Liver (tissue), 8 donors: ENCODE measurements at regions not wholly inside any gene's neighbourhood (a gene's known extent, or its start where the extent isn't known, plus 50 kb on each side); places are given as distances from the start of the nearest gene placed in this dataset.

Source experiments
- DNase-seq: peaks from one replicate; pipeline ENCODE4 v3.0.0-alpha.2; 2017; ENCODE audit warnings: low spot score
- H3K27ac ChIP-seq, 2 donors: one replicate each; pipeline ENCODE4 v1.7.0; 2013; ENCODE audit warnings: inconsistent platforms in 2 of 2, low read length in 2 of 2, control low read depth in 1 of 2, low read depth in 1 of 2, mild to moderate bottlenecking in 1 of 2
- H3K27me3 ChIP-seq, 4 donors: one replicate each; pipeline versions ENCODE4 v1.6.1 to v1.7.0; 2013; ENCODE audit warnings: low read length in 3 of 4, inconsistent platforms in 1 of 4, mild to moderate bottlenecking in 1 of 4, moderate library complexity in 1 of 4; ENCODE audit not compliant: control insufficient read depth in 4 of 4, insufficient read depth in 4 of 4
- H3K36me3 ChIP-seq, 4 donors: one replicate each; pipeline versions ENCODE4 v1.6.1 to v1.7.0; 2013; ENCODE audit warnings: low read length in 3 of 4, mild to moderate bottlenecking in 3 of 4, low read depth in 1 of 4, moderate library complexity in 1 of 4; ENCODE audit not compliant: control insufficient read depth in 4 of 4, insufficient read depth in 3 of 4
- H3K4me1 ChIP-seq, 4 donors: one replicate each; pipeline versions ENCODE4 v1.6.1 to v1.7.0; 2013; ENCODE audit warnings: low read length in 3 of 4, mild to moderate bottlenecking in 3 of 4, moderate library complexity in 1 of 4; ENCODE audit not compliant: control insufficient read depth in 4 of 4, insufficient read depth in 4 of 4
- H3K4me3 ChIP-seq, 3 donors: one replicate each; pipeline versions ENCODE4 v1.6.1 to v1.7.0; 2013; ENCODE audit warnings: low read length in 3 of 3, control low read depth in 1 of 3, low read depth in 1 of 3, mild to moderate bottlenecking in 1 of 3
- H3K9ac ChIP-seq, 2 donors: one replicate each; pipeline ENCODE4 v1.7.0; 2013; ENCODE audit warnings: low read length in 2 of 2, mild to moderate bottlenecking in 2 of 2, moderate library complexity in 2 of 2, control low read depth in 1 of 2, low read depth in 1 of 2
- H3K9me3 ChIP-seq, 4 donors: one replicate each; pipeline versions ENCODE4 v1.6.1 to v1.7.0; 2013; ENCODE audit warnings: low read length in 3 of 4; ENCODE audit not compliant: control insufficient read depth in 4 of 4
- EGR1 ChIP-seq, 2 donors: IDR thresholded peaks; 2 replicates each; pipeline ENCODE4 v1.6.1; 2016 to 2018; ENCODE audit warnings: antibody characterized with exemption in 2 of 2, low read depth in 2 of 2
- FOXA1 ChIP-seq: IDR thresholded peaks from 2 replicates; pipeline ENCODE4 v1.6.1; 2016; ENCODE audit warnings: antibody characterized with exemption
- GABPA ChIP-seq, 2 donors: IDR thresholded peaks in 1 of 2; conservative IDR thresholded peaks in 1 of 2; 2 replicates each; pipeline ENCODE4 v1.6.1; 2016; ENCODE audit warnings: antibody characterized with exemption in 2 of 2, mild to moderate bottlenecking in 1 of 2, moderate library complexity in 1 of 2
- HNF4A ChIP-seq, 2 donors: conservative IDR thresholded peaks; 2 replicates each; pipeline ENCODE4 v1.6.1; 2016; ENCODE audit warnings: antibody characterized with exemption in 2 of 2, mild to moderate bottlenecking in 2 of 2
- HNF4G ChIP-seq: IDR thresholded peaks from 2 replicates; pipeline ENCODE4 v1.6.1; 2016; ENCODE audit warnings: antibody characterized with exemption
- NR2F2 ChIP-seq: IDR thresholded peaks from 2 replicates; pipeline ENCODE4 v1.6.1; 2016; ENCODE audit warnings: antibody characterized with exemption
- RAD21 ChIP-seq, 2 donors: IDR thresholded peaks; 2 replicates each; pipeline ENCODE4 v1.6.1; 2016; ENCODE audit warnings: antibody characterized with exemption in 2 of 2, mild to moderate bottlenecking in 2 of 2
- RXRA ChIP-seq, 2 donors: IDR thresholded peaks; 2 replicates each; pipeline ENCODE4 v1.6.1; 2017 to 2018; ENCODE audit warnings: antibody characterized with exemption in 2 of 2, mild to moderate bottlenecking in 1 of 2
- SP1 ChIP-seq: IDR thresholded peaks from 2 replicates; pipeline ENCODE4 v1.6.1; 2018; ENCODE audit warnings: antibody characterized with exemption, mild to moderate bottlenecking
- TAF1 ChIP-seq: conservative IDR thresholded peaks from 2 replicates; pipeline ENCODE4 v1.6.1; 2016; ENCODE audit warnings: antibody characterized with exemption, mild to moderate bottlenecking
- YY1 ChIP-seq: IDR thresholded peaks from 2 replicates; pipeline ENCODE4 v1.6.1; 2016; ENCODE audit warnings: antibody characterized with exemption, mild to moderate bottlenecking
- WGBS: extraction: QIAGEN DNeasy Blood & Tissue Kit; methylation state at CpG from one replicate; pipeline ENCODE4 v1.1.7; 2013; 5-methylcytosine and 5-hydroxymethylcytosine counted together
- TF ChIP-seq, protein P1 (sequence below): IDR thresholded peaks from 2 replicates; pipeline ENCODE4 v1.6.1; 2016; ENCODE audit warnings: antibody characterized with exemption
- TF ChIP-seq, protein P2 (sequence below): IDR thresholded peaks from 2 replicates; pipeline ENCODE4 v1.6.1; 2016; ENCODE audit warnings: antibody characterized with exemption
- TF ChIP-seq, protein P3 (sequence below): IDR thresholded peaks from 2 replicates; pipeline ENCODE4 v1.6.1; 2016; ENCODE audit warnings: antibody characterized with exemption
- TF ChIP-seq, protein P4 (sequence below): fragments of 150-350 bp; IDR thresholded peaks from 2 replicates; pipeline ENCODE4 v1.5.1; 2017; ENCODE audit warnings: improper control_type of control experiment, low read depth, low read length; ENCODE audit not compliant: missing input control
- donor health status: healthy.
- donor health status: healthy.
- donor health status: healthy.
- donor health status: healthy.
- donor health status: healthy.

DNA sequence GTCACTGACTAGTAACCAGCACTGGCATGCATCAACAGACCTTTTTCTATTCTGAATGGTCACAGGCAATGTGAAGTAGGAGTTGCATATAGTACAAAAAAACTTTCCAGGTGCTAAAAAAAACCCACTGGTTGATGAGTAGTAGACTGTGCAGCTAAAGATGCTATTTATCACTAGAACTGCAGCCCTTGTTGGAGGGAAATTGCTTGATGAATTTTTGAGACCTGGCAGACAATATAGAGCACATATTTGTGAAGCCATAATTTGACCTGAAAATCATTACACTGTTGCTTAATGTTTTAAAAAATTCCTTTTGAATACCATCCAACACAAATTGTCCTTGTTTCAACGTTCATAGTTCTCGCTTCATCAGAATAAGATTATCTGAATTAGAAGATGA is 441.0 kb downstream of the KLF12 start (continued):
- TF ChIP-seq, protein P1, sequence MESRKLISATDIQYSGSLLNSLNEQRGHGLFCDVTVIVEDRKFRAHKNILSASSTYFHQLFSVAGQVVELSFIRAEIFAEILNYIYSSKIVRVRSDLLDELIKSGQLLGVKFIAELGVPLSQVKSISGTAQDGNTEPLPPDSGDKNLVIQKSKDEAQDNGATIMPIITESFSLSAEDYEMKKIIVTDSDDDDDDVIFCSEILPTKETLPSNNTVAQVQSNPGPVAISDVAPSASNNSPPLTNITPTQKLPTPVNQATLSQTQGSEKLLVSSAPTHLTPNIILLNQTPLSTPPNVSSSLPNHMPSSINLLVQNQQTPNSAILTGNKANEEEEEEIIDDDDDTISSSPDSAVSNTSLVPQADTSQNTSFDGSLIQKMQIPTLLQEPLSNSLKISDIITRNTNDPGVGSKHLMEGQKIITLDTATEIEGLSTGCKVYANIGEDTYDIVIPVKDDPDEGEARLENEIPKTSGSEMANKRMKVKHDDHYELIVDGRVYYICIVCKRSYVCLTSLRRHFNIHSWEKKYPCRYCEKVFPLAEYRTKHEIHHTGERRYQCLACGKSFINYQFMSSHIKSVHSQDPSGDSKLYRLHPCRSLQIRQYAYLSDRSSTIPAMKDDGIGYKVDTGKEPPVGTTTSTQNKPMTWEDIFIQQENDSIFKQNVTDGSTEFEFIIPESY, result no peak
- no peak for TF ChIP-seq NR2F2
- TF ChIP-seq, protein P2, sequence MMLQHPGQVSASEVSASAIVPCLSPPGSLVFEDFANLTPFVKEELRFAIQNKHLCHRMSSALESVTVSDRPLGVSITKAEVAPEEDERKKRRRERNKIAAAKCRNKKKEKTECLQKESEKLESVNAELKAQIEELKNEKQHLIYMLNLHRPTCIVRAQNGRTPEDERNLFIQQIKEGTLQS, result no peak

DNA sequence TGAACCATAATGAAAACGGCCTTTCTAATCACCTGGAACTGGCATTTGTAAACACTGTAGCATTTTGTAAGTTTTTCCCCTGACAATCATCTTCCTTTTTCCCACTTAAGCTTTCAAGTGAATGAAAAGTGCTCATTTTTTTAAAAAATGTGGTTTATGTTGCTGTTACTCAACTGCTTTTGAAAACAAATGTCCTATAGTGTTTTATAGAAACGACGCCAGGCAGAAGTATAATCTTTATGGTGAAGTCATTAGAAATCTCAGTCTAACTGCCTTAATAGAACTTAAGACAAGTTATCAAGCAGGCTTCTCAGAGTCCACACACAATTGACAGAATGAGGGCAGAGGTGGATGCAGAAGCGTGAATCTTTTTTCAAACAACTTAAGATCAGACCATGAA is 442.3 kb downstream of the KLF12 start:
- no peak overlapping the region for H3K27ac ChIP-seq
- no peak overlapping the region for H3K9ac ChIP-seq
- peaks cover 5 to 20% (median 10%) of the 10 kb centered on the region in 4 donors for H3K36me3 ChIP-seq
- 91% methylated on average over 4 of the region's 4 CpGs for WGBS
- TF ChIP-seq, protein P1, result no peak
- TF ChIP-seq GABPA (IDR thresholded peaks at IDR 0.05 in 1 of 2, conservative IDR thresholded peaks at IDR 0.05 in 1 of 2) (no peak), RXRA (IDR thresholded peaks at IDR 0.05) (no peak), TAF1 (no peak), SP1 (no peak), HNF4A (conservative IDR thresholded peaks at IDR 0.05) (no peak), NR2F2 (no peak), HNF4G (no peak), FOXA1 (no peak), YY1 (no peak)
- TF ChIP-seq, protein P3, sequence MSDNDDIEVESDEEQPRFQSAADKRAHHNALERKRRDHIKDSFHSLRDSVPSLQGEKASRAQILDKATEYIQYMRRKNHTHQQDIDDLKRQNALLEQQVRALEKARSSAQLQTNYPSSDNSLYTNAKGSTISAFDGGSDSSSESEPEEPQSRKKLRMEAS, result no peak
- TF ChIP-seq, protein P2, result no peak
- TF ChIP-seq, protein P4, sequence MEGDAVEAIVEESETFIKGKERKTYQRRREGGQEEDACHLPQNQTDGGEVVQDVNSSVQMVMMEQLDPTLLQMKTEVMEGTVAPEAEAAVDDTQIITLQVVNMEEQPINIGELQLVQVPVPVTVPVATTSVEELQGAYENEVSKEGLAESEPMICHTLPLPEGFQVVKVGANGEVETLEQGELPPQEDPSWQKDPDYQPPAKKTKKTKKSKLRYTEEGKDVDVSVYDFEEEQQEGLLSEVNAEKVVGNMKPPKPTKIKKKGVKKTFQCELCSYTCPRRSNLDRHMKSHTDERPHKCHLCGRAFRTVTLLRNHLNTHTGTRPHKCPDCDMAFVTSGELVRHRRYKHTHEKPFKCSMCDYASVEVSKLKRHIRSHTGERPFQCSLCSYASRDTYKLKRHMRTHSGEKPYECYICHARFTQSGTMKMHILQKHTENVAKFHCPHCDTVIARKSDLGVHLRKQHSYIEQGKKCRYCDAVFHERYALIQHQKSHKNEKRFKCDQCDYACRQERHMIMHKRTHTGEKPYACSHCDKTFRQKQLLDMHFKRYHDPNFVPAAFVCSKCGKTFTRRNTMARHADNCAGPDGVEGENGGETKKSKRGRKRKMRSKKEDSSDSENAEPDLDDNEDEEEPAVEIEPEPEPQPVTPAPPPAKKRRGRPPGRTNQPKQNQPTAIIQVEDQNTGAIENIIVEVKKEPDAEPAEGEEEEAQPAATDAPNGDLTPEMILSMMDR, result no peak
- H3K27me3 ChIP-seq, result no peaks in the 10 kb centered on the region
- DNase-seq, result no peak
- no peaks in the 10 kb centered on the region for H3K9me3 ChIP-seq
- H3K4me3 ChIP-seq, result no peak overlapping the region
- no peaks in the 10 kb centered on the region for H3K4me1 ChIP-seq

DNA sequence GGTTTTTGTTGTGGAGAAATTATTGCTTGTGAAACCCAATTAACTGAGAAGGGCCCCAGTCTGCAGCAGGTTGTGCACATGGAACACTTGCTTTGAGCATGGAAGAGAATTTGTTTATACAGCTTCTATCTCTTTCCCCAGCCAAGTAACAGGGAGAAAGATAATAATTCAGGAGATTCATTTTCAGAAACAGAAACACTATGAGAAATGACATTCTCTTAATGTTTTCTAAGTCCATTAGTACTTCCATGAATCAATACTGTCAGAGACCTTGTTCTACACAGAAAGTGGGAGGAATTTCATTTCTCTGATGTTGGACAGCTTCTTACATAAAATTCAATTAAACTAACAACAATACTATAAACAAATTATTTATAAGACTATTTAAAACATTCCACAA is 446.3 kb downstream of the KLF12 start:
- H3K9me3 ChIP-seq, result no peaks in the 10 kb centered on the region
- H3K27me3 ChIP-seq, result no peaks in the 10 kb centered on the region
- no peak overlapping the region for H3K9ac ChIP-seq
- peaks cover 0 to 5% (median 3%) of the 10 kb centered on the region in 4 donors for H3K36me3 ChIP-seq
- no peak overlapping the region for H3K4me3 ChIP-seq
- no peak for DNase-seq
- H3K27ac ChIP-seq, result no peak overlapping the region
- TF ChIP-seq RXRA (IDR thresholded peaks at IDR 0.05) (no peak), NR2F2 (no peak), FOXA1 (no peak), EGR1 (IDR thresholded peaks at IDR 0.05; ENCODE audit: low read depth in 2 of 2) (no peak), HNF4A (conservative IDR thresholded peaks at IDR 0.05) (no peak), RAD21 (IDR thresholded peaks at IDR 0.05) (no peak), SP1 (no peak), YY1 (no peak)
- TF ChIP-seq, protein P2, result no peak
- no peaks in the 10 kb centered on the region for H3K4me1 ChIP-seq
